AG09309 (cell line): ENCODE measurements at regions not wholly inside any gene's neighbourhood (a gene's known extent, or its start where the extent isn't known, plus 50 kb on each side); places are given as distances from the start of the nearest gene placed in this dataset.

Experiments used
- DNase-seq: peaks from one replicate; pipeline ENCODE4 v3.0.0-alpha.2; 2010; ENCODE audit warnings: low read depth
- H3K4me3 ChIP-seq: 2 replicates; pipeline ENCODE4 v1.5.1; 2011; ENCODE audit warnings: mild to moderate bottlenecking, low read depth, low read length, moderate library complexity; ENCODE audit not compliant: control insufficient read depth
- TF ChIP-seq, protein P1 (sequence below): IDR thresholded peaks from 2 replicates; pipeline ENCODE4 v1.5.1; 2011; ENCODE audit warnings: mild to moderate bottlenecking, low read depth, low read length, inconsistent platforms; ENCODE audit not compliant: insufficient read depth, control insufficient read depth; ENCODE audit errors: missing control alignments

DNA sequence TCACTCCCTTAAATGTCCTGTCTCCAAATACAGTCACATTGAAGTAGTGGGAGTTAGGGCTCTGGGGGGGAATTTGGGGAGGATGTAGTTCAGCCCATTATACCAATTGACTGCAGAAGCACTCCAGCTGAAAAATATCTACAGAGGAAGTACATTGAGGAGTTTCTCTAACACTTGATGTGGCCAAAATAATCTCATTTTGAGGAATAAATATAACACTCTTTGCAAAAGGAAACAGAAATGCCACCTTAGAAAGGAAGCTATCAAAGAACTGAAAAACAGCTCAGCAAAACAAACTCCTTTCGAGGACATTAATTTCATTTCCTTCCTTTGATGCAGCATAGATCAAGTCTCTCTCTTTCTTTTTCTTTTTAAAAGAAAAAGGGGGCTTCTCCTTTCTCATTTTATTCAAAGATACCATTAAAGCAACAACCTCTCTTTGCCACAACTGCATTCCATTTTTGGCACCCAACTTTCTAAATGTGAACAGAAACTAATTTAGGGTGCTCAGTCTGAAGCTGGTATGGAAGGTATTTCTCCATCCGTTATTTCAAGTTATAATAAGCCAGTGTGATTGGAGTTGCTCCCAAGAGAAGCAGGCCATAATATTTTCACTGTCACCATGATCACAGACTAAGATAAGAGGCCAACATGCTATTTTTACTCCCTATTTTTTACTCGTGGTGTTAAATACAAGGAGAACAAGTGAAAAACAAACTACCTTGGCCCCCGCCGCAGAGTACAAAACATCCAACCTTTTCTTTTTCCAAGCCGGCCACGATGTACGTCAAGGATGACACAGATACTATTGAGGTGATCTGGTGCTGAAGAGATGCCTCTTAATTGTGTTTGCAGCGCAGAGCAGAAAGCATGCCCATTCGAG, 230.4 kb upstream of the GATB start:
- H3K4me3 ChIP-seq, result no peak overlapping the region
- TF ChIP-seq, protein P1, sequence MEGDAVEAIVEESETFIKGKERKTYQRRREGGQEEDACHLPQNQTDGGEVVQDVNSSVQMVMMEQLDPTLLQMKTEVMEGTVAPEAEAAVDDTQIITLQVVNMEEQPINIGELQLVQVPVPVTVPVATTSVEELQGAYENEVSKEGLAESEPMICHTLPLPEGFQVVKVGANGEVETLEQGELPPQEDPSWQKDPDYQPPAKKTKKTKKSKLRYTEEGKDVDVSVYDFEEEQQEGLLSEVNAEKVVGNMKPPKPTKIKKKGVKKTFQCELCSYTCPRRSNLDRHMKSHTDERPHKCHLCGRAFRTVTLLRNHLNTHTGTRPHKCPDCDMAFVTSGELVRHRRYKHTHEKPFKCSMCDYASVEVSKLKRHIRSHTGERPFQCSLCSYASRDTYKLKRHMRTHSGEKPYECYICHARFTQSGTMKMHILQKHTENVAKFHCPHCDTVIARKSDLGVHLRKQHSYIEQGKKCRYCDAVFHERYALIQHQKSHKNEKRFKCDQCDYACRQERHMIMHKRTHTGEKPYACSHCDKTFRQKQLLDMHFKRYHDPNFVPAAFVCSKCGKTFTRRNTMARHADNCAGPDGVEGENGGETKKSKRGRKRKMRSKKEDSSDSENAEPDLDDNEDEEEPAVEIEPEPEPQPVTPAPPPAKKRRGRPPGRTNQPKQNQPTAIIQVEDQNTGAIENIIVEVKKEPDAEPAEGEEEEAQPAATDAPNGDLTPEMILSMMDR, result no peak
- no peak for DNase-seq

DNA sequence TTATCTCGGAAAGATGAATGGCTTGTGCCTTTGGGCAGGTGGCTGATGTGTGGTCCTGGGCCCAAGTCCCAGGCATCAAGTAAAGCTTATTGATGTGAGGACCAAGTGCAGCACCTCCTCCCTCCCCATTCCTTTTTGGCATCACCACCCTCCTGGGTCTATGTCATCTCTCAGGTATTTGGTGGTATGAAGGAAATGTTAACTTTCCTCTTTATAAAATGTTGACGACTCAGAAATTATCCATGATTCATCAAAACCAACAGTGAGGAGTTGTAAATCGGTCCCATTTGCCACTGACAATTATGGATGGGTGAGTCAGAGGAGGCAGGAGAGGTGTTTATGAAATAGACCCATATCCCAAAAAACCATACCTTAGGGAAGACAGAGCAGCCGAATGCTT, 229.4 kb upstream of the GATB start:
- DNase-seq, result peak; percentile 55
- TF ChIP-seq, protein P1, result no peak
- no peak overlapping the region for H3K4me3 ChIP-seq

DNA sequence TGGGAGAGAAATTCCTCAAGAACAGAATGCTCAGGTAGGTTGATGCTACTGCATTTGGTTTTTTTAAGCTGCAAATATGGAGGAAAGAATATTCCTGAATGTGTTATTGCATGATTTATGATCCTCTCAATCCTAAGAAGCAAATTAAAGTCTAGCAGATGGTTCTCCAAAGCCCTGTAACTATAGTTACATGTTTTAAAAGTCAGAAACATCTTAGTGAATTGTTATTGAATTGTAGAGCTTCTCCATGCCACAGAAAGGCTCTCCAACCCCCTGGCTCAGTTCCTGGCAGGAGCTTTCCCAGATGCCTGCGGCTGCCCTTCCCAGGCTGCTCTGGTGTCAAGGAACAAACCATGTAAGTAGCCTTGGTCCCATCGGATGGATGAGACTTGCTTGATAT, 227.8 kb upstream of the GATB start:
- H3K4me3 ChIP-seq, result no peak overlapping the region
- TF ChIP-seq, protein P1, result no peak
- no peak for DNase-seq

DNA sequence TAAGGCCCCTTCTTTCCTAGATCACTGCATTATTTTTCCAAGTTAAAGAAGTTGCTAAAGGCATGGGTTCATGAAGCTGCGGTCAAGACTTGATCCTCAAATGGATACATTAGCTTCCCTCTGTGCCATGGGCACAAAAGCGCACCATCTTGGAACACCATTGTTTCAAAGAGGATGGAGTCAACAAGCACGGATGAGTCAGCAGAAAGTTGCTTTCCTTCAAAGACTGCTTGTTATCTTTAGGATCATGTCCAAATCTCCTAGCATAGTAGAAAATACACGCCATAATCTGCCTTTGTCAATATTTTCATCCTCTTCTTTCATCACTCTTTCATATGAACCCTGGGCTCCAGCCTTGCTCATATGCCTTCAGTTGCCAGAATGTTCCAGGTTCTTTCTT, 226.8 kb upstream of the GATB start:
- TF ChIP-seq, protein P1, result no peak
- DNase-seq, result no peak
- no peak overlapping the region for H3K4me3 ChIP-seq

DNA sequence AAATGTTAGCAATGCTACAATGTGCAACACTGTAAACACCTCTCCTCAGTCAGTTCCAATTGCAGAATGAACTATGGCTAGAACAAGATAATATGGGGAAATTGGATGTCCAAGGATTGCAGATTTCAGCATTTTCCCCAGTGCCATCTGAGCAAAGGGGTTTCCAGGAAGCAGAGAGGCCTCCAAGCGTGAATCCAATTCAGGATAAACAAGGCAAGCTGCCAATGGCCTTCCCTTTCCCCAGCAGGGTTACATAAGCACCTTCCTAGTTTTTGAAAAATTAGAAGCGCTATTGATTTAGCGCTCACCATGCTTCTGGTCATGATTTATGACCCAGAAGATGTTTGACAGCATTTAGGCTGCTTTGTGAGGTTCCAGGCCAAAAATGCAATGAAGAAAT, 223.0 kb upstream of the GATB start:
- TF ChIP-seq, protein P1, result no peak
- no peak for DNase-seq
- H3K4me3 ChIP-seq, result no peak overlapping the region

DNA sequence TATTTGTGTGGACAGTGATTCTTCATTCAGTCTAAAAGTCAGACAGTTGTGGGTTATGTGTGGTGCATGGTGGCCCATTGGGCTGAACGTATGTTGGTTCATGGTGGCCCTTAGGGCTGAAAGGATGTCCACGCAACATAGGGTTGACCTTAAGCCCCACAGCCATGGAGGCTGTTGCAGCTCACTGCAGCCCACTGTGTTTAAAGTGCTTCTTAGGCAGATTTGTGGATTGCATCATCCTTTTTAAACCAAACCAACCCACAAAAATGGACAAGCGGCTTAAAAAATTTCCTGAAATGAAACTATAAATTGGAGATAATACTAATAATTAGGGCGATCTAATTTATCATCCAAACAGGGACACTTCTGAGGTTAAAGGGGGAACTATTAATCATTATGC, 219.0 kb upstream of the GATB start:
- no peak overlapping the region for H3K4me3 ChIP-seq
- DNase-seq, result no peak
- TF ChIP-seq, protein P1, result no peak
